ENCODE measurements at regions not wholly inside any gene's neighbourhood (a gene's known extent, or its start where the extent isn't known, plus 50 kb on each side); places are given as distances from the start of the nearest gene placed in this dataset.

- no peak for DNase-seq
Observed at GRCh38 chr17:74149597-74150427, 53.7 kb upstream of the RPL38 start.

GRCh38 chr17:74150428-74151025, 53.0 kb upstream of the RPL38 start:
- DNase-seq = no peak

DNA sequence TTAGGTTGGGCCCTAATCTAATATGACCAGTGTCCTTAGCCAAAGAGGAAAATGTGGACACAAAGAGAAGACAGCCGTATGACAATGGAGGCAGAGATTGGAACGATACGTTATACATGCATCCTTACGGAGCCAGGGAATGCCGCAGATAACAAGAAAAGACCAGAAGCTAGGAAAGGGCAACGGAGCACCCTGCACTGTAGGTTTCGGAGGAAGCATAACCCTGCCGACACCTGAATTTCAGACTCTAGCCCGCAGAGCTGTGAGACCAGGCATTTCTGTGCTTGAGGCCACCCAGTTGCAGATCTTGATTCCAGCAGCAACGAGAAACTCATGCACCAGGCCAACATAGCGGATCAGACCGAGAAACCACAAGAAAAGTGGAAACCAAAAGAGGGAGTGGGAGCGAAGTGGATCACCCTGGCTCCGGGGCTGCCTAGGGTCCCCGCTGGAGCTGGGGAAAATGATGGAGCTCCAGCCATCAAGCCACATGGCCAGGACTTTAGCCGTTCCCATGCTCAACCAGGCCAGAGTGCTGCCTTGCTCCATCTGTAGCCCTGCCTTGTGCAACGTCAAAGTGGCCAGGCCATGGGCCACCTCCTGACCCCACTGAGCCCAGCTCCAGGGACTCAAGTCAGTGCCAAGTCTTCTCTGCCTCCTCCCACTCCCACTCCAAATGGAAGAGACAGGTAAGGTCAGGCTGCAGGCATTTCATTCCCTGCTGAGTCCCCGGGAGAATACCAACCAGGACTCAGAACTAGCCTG, 51.7 kb upstream of the RPL38 start:
- no peak for DNase-seq

GRCh38 chr17:74152591-74153455, 50.7 kb upstream of the RPL38 start:
- no peak for DNase-seq

- no peak for DNase-seq
Observed at GRCh38 chr17:74153456-74153810, 50.0 kb upstream of the RPL38 start.
